RWPE1 (cell line): ENCODE measurements at regions not wholly inside any gene's neighbourhood (a gene's known extent, or its start where the extent isn't known, plus 50 kb on each side); places are given as distances from the start of the nearest gene placed in this dataset.

Experiments used
- CTCF ChIA-PET: fragments of 350-600 bp; sonication (Branson Sonifier 250); formaldehyde crosslinking; extraction: SDS; loops from one replicate; lab custom pipeline; 2021; lab: Yijun Ruan, JAX
- POLR2A ChIA-PET: fragments of 400-600 bp; formaldehyde crosslinking; extraction: SDS; loops from one replicate; lab custom pipeline; 2020; ENCODE audit warnings: antibody characterized with exemption; ENCODE audit not compliant: low non-redundant PET; lab: Yijun Ruan, JAX
- DNase-seq: peaks from one replicate; pipeline ENCODE4 v3.0.0; 2012; ENCODE audit warnings: low spot score
- H3K27ac ChIP-seq: fragments of 450-650 bp; 2 replicates; pipeline ENCODE4 v1.5.1; 2017
- TF ChIP-seq, protein P1 (sequence below): fragments of 450-650 bp; conservative IDR thresholded peaks from 2 replicates; pipeline ENCODE4 v1.5.1; 2017; ENCODE audit warnings: low read depth, mild to moderate bottlenecking

DNA sequence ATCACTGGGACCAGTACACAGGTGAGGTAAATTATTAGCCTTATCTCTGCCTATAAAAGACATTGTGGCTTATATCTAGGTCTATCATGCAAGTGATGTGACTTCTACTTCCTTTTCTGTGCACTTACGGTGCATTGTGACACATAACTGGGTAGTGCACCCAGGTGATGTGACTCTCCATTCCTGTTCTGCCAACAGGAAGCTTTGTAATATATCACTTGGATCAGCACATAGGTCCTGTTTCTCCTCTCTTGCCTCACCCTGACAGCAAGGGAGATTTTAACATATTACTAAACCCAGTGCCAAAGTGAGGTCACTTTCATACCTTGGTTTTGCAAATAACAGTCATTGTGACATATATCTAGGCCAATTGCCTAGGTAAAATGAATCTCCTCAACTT, 1129.7 kb upstream of the AMELY start:
- no peak for DNase-seq
- POLR2A ChIA-PET, result no interaction called here
- no peak overlapping the region for H3K27ac ChIP-seq
- TF ChIP-seq, protein P1, sequence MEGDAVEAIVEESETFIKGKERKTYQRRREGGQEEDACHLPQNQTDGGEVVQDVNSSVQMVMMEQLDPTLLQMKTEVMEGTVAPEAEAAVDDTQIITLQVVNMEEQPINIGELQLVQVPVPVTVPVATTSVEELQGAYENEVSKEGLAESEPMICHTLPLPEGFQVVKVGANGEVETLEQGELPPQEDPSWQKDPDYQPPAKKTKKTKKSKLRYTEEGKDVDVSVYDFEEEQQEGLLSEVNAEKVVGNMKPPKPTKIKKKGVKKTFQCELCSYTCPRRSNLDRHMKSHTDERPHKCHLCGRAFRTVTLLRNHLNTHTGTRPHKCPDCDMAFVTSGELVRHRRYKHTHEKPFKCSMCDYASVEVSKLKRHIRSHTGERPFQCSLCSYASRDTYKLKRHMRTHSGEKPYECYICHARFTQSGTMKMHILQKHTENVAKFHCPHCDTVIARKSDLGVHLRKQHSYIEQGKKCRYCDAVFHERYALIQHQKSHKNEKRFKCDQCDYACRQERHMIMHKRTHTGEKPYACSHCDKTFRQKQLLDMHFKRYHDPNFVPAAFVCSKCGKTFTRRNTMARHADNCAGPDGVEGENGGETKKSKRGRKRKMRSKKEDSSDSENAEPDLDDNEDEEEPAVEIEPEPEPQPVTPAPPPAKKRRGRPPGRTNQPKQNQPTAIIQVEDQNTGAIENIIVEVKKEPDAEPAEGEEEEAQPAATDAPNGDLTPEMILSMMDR, result no peak
- CTCF ChIA-PET, result no interaction called here

DNA sequence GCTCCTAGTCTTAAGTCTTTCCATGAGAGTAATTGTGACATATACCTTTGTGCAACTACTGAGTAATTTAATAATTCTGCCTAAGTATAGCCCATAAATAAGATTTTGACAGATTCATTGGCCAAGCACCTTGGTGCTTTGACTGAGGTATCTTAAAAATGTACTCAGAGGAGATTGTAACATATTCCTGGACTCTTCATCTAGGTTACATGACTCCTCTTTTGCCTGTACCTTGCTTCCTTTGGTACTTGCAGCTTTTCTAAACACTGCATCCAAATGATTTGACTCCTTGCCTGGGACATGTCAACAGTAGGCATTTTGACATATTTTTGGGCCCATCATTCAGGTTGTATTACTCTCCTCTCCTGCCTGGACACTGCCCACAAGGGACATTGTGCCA, 1125.0 kb upstream of the AMELY start:
- ChIA-PET CTCF (no interaction called here), POLR2A (no interaction called here)
- DNase-seq, result no peak
- TF ChIP-seq, protein P1, result no peak
- H3K27ac ChIP-seq, result no peak overlapping the region

DNA sequence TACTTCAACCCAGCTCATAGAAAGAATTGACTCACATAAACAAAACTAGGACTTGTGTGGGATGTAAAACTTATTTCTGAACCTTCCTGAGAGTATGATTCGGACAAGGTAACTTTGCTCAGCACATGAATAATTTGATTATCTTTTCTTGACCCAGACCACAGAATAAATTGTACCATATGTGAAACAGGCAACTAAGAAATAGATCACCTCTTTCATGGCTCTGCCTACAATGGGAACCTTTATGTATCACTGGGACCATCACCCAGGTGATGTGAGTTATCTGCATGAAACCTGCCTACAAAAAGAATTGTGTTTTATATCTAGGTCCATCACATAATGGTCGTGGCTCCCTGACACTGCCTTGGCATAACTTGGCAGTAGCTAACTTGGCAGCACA, 1124.1 kb upstream of the AMELY start:
- ChIA-PET CTCF (no interaction called here), POLR2A (no interaction called here)
- TF ChIP-seq, protein P1, result no peak

DNA sequence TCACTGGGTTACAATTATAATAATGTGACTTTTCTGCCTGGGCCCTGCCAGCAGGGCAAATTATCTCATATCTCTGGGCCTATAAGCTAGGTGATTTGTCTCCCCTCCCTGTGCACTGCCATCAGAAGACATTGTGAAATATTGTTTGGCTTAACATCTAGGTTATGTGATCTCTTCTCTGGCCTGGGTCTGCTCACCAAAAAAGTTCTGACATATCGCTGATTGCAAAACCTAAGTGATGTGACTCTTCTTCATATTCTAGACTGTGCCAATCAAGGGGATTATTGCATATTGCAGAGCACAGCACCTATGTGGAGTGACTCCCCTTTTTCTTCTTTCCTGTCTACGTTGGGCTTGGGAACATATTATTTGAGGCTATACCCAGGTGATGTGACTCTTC, 1123.1 kb upstream of the AMELY start:
- ChIA-PET CTCF (no interaction called here), POLR2A (no interaction called here)
- TF ChIP-seq, protein P1, result no peak
- H3K27ac ChIP-seq, result no peak overlapping the region
- DNase-seq, result no peak

More for the DNA sequence above, 1124.1 kb upstream of the AMELY start:
- no peak overlapping the region for H3K27ac ChIP-seq
- no peak for DNase-seq

DNA sequence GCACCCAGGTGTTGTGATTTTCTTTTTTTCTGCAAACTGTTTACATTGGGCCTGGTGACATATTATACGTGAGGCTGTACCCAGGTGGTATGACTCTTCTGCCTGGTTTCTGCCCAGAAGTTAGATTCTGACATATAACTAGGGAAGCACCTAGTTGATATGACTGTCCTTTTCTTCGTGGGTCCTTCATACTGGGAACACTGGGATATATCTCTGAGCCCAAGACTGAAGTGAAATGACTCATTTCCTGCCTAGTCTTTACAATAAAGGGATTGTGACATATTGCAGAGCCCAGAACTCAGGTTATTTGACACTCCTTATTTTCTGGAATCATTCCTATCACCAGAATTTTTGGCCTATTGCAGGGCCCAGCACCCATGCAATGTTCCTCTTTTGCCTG, 1121.6 kb upstream of the AMELY start:
- DNase-seq, result peak; percentile 2
- H3K27ac ChIP-seq, result no peak overlapping the region
- TF ChIP-seq, protein P1, result no peak
- ChIA-PET CTCF (no interaction called here), POLR2A (no interaction called here)

DNA sequence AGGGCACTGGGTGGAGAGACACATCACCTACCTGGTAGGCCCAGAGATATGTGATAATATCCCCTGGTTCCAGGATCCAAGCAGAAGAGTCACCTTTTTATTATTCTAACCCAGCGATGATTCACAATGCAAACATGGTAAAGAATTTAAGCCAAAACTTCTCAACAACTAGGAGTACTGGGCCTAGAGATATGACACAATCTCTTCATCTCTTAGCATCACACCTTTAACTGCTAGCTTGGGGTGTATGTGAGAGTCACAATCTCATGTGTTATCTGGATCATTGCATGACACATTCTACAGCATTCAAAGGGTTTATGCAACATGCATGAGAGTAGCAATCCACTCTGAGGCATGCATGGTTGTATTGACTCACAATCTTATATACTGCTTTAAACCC, 1109.0 kb upstream of the AMELY start:
- TF ChIP-seq, protein P1, result no peak
- POLR2A ChIA-PET, result no interaction called here
- CTCF ChIA-PET, result no interaction called here
- peak; percentile 0 for DNase-seq
- no peak overlapping the region for H3K27ac ChIP-seq

DNA sequence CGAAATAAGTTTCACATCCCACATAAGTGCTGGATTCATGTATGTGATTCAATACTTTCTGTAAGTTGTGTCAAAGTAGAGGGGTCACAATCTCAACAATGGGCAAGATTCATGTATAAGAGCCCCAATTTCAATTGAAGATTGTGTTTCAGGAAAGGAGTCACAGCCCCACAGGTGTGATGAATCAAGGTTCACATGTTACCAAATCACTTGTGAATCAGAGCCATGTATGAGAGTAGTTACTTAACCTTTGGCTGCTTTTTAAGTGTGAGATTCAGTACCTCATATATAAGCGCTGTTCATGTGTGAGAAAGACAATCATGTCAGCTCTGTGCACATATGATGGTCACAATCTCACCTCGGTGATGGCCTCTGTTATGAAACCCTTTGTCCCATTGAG, 1100.0 kb upstream of the AMELY start:
- CTCF ChIA-PET, result no interaction called here
- POLR2A ChIA-PET, result no interaction called here
- no peak overlapping the region for H3K27ac ChIP-seq
- TF ChIP-seq, protein P1, result no peak
- no peak for DNase-seq
